HG02763 (cell line): ENCODE measurements at regions not wholly inside any gene's neighbourhood (a gene's known extent, or its start where the extent isn't known, plus 50 kb on each side); places are given as distances from the start of the nearest gene placed in this dataset.
"Not testable (repeated sequence)": the region's sequence is repeated elsewhere in the genome, so short reads cannot be mapped to it uniquely, and the experiment has no call there.

Experiments
- ATAC-seq: cut with Tn5 transposase; IDR thresholded peaks from one replicate; pipeline ENCODE4 v1.9.1; 2021; ENCODE audit warnings: mild to moderate bottlenecking, moderate library complexity; ENCODE audit not compliant: unreplicated experiment

GRCh38 chr9:7484014-7484413, 315.6 kb downstream of the DMAC1 start:
- not testable (repeated sequence) for ATAC-seq

- ATAC-seq: no peak
Measured at GRCh38 chr9:7481570-7481969, 318.0 kb downstream of the DMAC1 start.

GRCh38 chr9:7479300-7479699, 320.3 kb downstream of the DMAC1 start:
- no peak for ATAC-seq

- no peak for ATAC-seq
Measured at GRCh38 chr9:7478646-7479045, 320.9 kb downstream of the DMAC1 start.

GRCh38 chr9:7467186-7467585, 332.4 kb downstream of the DMAC1 start:
- ATAC-seq: no peak

- no peak for ATAC-seq
Measured at GRCh38 chr9:7461791-7462190, 337.8 kb downstream of the DMAC1 start.

- no peak for ATAC-seq
Measured at GRCh38 chr9:7456793-7457530, 342.6 kb downstream of the DMAC1 start.

- ATAC-seq: no peak
Measured at GRCh38 chr9:7456377-7456776, 343.2 kb downstream of the DMAC1 start.

- ATAC-seq: no peak
Measured at GRCh38 chr9:7454624-7455023, 345.0 kb downstream of the DMAC1 start.

GRCh38 chr9:7452378-7452777, 347.2 kb downstream of the DMAC1 start:
- ATAC-seq: no peak

- ATAC-seq: no peak
Measured at GRCh38 chr9:7451062-7451461, 348.5 kb downstream of the DMAC1 start.

- no peak for ATAC-seq
Measured at GRCh38 chr9:7443541-7443940, 356.0 kb downstream of the DMAC1 start.

GRCh38 chr9:7439355-7439995, 360.1 kb downstream of the DMAC1 start:
- ATAC-seq: no peak

GRCh38 chr9:7436754-7437153, 362.8 kb downstream of the DMAC1 start:
- ATAC-seq: no peak

- ATAC-seq: no peak
Measured at GRCh38 chr9:7433508-7434292, 365.9 kb downstream of the DMAC1 start.

GRCh38 chr9:7432989-7433388, 366.6 kb downstream of the DMAC1 start:
- no peak for ATAC-seq

- ATAC-seq: not testable (repeated sequence)
Measured at GRCh38 chr9:7417397-7417796, 382.2 kb downstream of the DMAC1 start.

- no peak for ATAC-seq
Measured at GRCh38 chr9:7415836-7416235, 383.7 kb downstream of the DMAC1 start.

GRCh38 chr9:7408845-7409244, 390.7 kb downstream of the DMAC1 start:
- ATAC-seq: no peak

- no peak for ATAC-seq
Measured at GRCh38 chr9:7407246-7407645, 392.3 kb downstream of the DMAC1 start.

GRCh38 chr9:7405924-7406604, 393.5 kb downstream of the DMAC1 start:
- peak; percentile 74 for ATAC-seq
